KMS-11 (cell line): ENCODE measurements at regions not wholly inside any gene's neighbourhood (a gene's known extent, or its start where the extent isn't known, plus 50 kb on each side); places are given as distances from the start of the nearest gene placed in this dataset.

Experiments used
- H2AFZ ChIP-seq: fragments of 200-600 bp; sonication (generic); 2 replicates; pipeline ENCODE4 v1.6.1; 2016; ENCODE audit warnings: antibody characterized with exemption, mixed run types, low read depth
- H3K27ac ChIP-seq: fragments of 200-600 bp; sonication (generic); 2 replicates; pipeline ENCODE4 v1.6.1; 2016; ENCODE audit warnings: mild to moderate bottlenecking, mixed run types
- H3K27me3 ChIP-seq: fragments of 200-600 bp; sonication (generic); 2 replicates; pipeline ENCODE4 v1.6.1; 2017; ENCODE audit warnings: mild to moderate bottlenecking, low read depth, mixed run types, moderate library complexity; ENCODE audit not compliant: insufficient read depth
- H3K36me3 ChIP-seq: fragments of 200-600 bp; sonication (generic); 2 replicates; pipeline ENCODE4 v1.6.1; 2017; ENCODE audit warnings: mild to moderate bottlenecking, mixed run types; ENCODE audit not compliant: insufficient read depth
- H3K4me1 ChIP-seq: fragments of 200-600 bp; sonication (generic); 2 replicates; pipeline ENCODE4 v1.6.1; 2016; ENCODE audit warnings: mild to moderate bottlenecking, low read depth, mixed run types; ENCODE audit not compliant: poor library complexity, severe bottlenecking
- H3K4me2 ChIP-seq: fragments of 200-600 bp; sonication (generic); 2 replicates; pipeline ENCODE4 v1.7.0; 2016; ENCODE audit warnings: mild to moderate bottlenecking, mixed run types
- H3K4me3 ChIP-seq: fragments of 200-600 bp; sonication (generic); IDR thresholded peaks from 2 replicates; pipeline ENCODE4 v1.6.1; 2017; ENCODE audit warnings: low read depth, low read length, mixed read lengths; ENCODE audit not compliant: insufficient read depth
- H3K79me2 ChIP-seq: fragments of 200-600 bp; sonication (generic); 2 replicates; pipeline ENCODE4 v1.6.1; 2016; ENCODE audit warnings: low read depth, mixed run types; ENCODE audit not compliant: insufficient read depth
- H3K9ac ChIP-seq: fragments of 200-600 bp; sonication (generic); 2 replicates; pipeline ENCODE4 v1.6.1; 2016; ENCODE audit warnings: mild to moderate bottlenecking, mixed run types
- H4K20me1 ChIP-seq: fragments of 200-600 bp; sonication (generic); 2 replicates; pipeline ENCODE4 v1.6.1; 2016; ENCODE audit warnings: mild to moderate bottlenecking, mixed run types; ENCODE audit not compliant: insufficient read depth
- TF ChIP-seq, protein P1 (sequence below): fragments of 200-600 bp; sonication (generic); conservative IDR thresholded peaks from 2 replicates; pipeline ENCODE4 v1.6.1; 2017; ENCODE audit warnings: low read depth, mild to moderate bottlenecking, antibody characterized with exemption, low read length, moderate library complexity, mixed read lengths

DNA sequence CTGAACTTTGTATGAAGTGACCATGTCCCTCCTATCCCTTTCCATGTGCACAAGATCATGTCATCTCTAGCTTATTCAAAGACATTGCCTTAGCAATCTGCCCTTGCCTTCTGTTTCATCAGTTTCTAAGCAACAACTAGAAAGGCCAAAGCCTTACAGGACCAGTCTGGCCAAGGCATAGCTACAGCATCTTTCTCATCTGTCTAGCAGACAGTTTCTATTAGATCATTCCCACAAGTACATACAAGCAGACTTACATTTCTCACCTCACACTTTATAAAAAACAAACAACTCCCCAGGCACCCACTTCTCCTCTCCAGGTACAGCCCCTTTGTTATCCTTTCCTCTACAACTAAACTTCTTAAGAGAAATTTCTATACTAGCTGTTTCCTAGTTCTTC lies 188.7 kb upstream of the AADAT start:
- Histone ChIP-seq H3K4me2 (no peak overlapping the region), H3K4me3 (no peak overlapping the region), H4K20me1 (no peaks in the 10 kb centered on the region), H3K4me1 (no peaks in the 10 kb centered on the region), H3K79me2 (no peaks in the 10 kb centered on the region), H3K27ac (no peak overlapping the region), H3K27me3 (no peaks in the 10 kb centered on the region), H3K36me3 (no peaks in the 10 kb centered on the region), H2AFZ (no peak overlapping the region), H3K9ac (no peak overlapping the region)
- TF ChIP-seq, protein P1, sequence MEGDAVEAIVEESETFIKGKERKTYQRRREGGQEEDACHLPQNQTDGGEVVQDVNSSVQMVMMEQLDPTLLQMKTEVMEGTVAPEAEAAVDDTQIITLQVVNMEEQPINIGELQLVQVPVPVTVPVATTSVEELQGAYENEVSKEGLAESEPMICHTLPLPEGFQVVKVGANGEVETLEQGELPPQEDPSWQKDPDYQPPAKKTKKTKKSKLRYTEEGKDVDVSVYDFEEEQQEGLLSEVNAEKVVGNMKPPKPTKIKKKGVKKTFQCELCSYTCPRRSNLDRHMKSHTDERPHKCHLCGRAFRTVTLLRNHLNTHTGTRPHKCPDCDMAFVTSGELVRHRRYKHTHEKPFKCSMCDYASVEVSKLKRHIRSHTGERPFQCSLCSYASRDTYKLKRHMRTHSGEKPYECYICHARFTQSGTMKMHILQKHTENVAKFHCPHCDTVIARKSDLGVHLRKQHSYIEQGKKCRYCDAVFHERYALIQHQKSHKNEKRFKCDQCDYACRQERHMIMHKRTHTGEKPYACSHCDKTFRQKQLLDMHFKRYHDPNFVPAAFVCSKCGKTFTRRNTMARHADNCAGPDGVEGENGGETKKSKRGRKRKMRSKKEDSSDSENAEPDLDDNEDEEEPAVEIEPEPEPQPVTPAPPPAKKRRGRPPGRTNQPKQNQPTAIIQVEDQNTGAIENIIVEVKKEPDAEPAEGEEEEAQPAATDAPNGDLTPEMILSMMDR = no peak

DNA sequence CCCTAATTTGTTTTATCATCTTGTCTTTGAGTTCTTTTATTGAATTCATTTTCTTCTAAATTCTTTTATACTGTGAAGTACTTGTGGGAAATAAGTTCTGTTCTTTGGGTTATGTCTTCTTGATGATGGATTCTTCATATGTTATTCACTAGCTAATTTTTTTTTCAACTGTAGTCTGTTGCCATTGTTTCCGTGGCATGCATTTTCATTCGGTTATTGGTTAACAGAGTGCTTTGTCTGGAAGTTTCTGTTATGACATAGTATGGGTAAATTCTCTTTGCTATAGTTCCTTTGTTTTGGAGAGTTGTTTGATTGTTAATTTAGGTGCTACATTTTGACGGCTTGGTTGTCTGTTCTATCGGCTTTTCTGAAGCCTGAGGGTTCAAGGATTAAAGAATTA lies 184.9 kb upstream of the AADAT start:
- H3K4me3 ChIP-seq = no peak overlapping the region
- no peaks in the 10 kb centered on the region for H3K36me3 ChIP-seq
- TF ChIP-seq, protein P1 = no peak
- H3K79me2 ChIP-seq = no peaks in the 10 kb centered on the region
- H4K20me1 ChIP-seq = no peaks in the 10 kb centered on the region
- no peaks in the 10 kb centered on the region for H3K27me3 ChIP-seq
- H3K4me1 ChIP-seq = no peaks in the 10 kb centered on the region
- no peak overlapping the region for H3K4me2 ChIP-seq
- H3K27ac ChIP-seq = no peak overlapping the region
- no peak overlapping the region for H2AFZ ChIP-seq
- H3K9ac ChIP-seq = no peak overlapping the region

DNA sequence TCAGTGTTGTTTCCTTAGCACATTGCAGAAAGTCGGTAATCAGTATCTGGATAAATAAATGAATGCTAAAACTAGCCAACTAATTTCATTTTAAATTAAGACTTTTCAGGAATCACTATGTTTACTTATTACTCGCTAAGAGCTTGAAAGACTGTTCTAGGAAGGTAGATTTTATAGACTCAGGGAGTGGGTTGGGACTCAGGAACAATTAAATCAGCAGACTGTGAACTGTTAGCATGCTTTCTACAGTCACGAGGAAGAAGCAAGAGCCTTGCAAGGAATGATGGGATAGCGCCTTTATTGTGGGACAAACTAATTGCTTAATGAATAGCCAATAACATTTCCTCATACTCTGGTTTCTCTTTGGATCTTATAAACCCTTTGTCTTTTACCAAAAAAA lies 183.2 kb upstream of the AADAT start:
- Histone ChIP-seq H3K27me3 (no peaks in the 10 kb centered on the region), H2AFZ (no peak overlapping the region), H3K79me2 (no peaks in the 10 kb centered on the region), H3K9ac (no peak overlapping the region), H3K4me1 (no peaks in the 10 kb centered on the region), H4K20me1 (no peaks in the 10 kb centered on the region), H3K4me3 (no peak overlapping the region), H3K27ac (no peak overlapping the region), H3K4me2 (no peak overlapping the region), H3K36me3 (no peaks in the 10 kb centered on the region)
- TF ChIP-seq, protein P1 = no peak

DNA sequence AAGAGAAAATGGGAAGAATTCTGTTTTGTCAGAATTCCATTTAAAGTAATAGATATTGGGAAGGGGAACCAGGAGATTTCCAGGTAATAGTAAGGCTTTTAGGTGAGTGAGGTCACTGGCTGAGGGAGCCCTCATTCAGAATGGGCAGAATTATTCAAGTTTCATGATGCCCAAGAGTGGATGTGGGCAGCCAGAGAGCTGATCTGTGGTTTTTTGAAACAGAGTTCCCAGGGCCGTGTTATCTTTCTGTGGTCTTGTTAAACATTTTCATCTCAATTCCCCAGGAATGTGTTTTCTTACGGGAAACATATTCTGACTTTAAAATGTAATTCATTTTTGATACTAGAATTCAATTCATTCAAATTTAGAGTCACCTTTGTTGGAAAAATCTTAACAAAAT lies 182.0 kb upstream of the AADAT start:
- H2AFZ ChIP-seq = no peak overlapping the region
- H3K4me1 ChIP-seq = no peaks in the 10 kb centered on the region
- TF ChIP-seq, protein P1 = no peak
- no peaks in the 10 kb centered on the region for H4K20me1 ChIP-seq
- H3K27me3 ChIP-seq = no peaks in the 10 kb centered on the region
- no peaks in the 10 kb centered on the region for H3K36me3 ChIP-seq
- H3K4me2 ChIP-seq = no peak overlapping the region
- no peak overlapping the region for H3K27ac ChIP-seq
- no peaks in the 10 kb centered on the region for H3K79me2 ChIP-seq
- H3K4me3 ChIP-seq = no peak overlapping the region
- H3K9ac ChIP-seq = no peak overlapping the region

DNA sequence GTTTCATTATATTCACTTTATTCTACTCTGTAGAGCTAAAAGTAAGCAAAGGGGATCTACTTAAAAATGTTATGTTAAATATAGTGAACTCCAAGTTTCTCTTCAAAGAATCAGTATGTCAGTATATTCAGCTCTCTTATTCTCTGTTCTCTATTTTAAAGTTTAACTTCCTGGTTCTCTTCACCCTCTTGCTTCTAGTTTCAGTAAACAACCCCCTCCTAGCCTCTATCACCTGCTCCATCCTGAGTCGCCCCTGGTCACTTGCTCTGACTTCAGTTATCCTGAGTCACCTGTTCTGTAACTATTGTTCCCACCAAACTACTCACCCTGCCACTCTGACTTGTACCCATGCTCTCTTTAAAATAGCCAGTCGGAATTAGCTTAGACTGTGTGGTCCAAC lies 180.9 kb upstream of the AADAT start:
- H3K4me3 ChIP-seq = no peak overlapping the region
- no peaks in the 10 kb centered on the region for H3K27me3 ChIP-seq
- H3K4me2 ChIP-seq = no peak overlapping the region
- H4K20me1 ChIP-seq = no peaks in the 10 kb centered on the region
- H3K4me1 ChIP-seq = no peaks in the 10 kb centered on the region
- no peak overlapping the region for H3K27ac ChIP-seq
- H3K36me3 ChIP-seq = no peaks in the 10 kb centered on the region
- TF ChIP-seq, protein P1 = no peak
- H2AFZ ChIP-seq = no peak overlapping the region
- no peak overlapping the region for H3K9ac ChIP-seq
- no peaks in the 10 kb centered on the region for H3K79me2 ChIP-seq
